ENCODE measurements at regions not wholly inside any gene's neighbourhood (a gene's known extent, or its start where the extent isn't known, plus 50 kb on each side); places are given as distances from the start of the nearest gene placed in this dataset.

- Histone ChIP-seq H3K36me3 (ENCODE audit: insufficient read depth, low read length) (no peaks in the 10 kb centered on the region), H3K9ac (ENCODE audit: low read depth, low read length) (no peak overlapping the region), H3K4me2 (ENCODE audit: insufficient read depth, low read length) (no peak overlapping the region), H3K4me1 (ENCODE audit: insufficient read depth, low read length) (peaks cover 20% of the 10 kb centered on the region), H3K27me3 (ENCODE audit: insufficient read depth, low read length, poor library complexity) (no peaks in the 10 kb centered on the region), H2AFZ (ENCODE audit: low read depth, low read length) (no peak overlapping the region), H3K79me2 (ENCODE audit: insufficient read depth, low read length) (no peaks in the 10 kb centered on the region), H3K27ac (ENCODE audit: low read length) (no peak overlapping the region), H3K4me3 (ENCODE audit: low read depth in 1 of 2, low read length in 2 of 2) (no peak overlapping the region), H4K20me1 (ENCODE audit: insufficient read depth, low read length) (no peaks in the 10 kb centered on the region), H3K9me3 (ENCODE audit: insufficient read depth, low read length, severe bottlenecking) (no peaks in the 10 kb centered on the region)
- ATAC-seq (ENCODE audit: insufficient read depth, low read depth) (no peak), DNase-seq (no peak)
- TF ChIP-seq EZH2 (IDR thresholded peaks at IDR 0.05; ENCODE audit: borderline replicate concordance, low read depth, low read length, severe bottlenecking): no peak
- TF ChIP-seq CTCF (IDR thresholded peaks at IDR 0.05; ENCODE audit: borderline replicate concordance, extremely low read depth, low read length, poor library complexity, severe bottlenecking): no peak
Measured at GRCh38 chr12:92046557-92047392, 98.9 kb downstream of the BTG1 start.

GRCh38 chr12:92045852-92046251 is 99.8 kb downstream of the BTG1 start:
- H3K9ac ChIP-seq (ENCODE audit: low read depth, low read length): no peak overlapping the region
- no peak overlapping the region for H3K4me2 ChIP-seq (ENCODE audit: insufficient read depth, low read length)
- no peak for ATAC-seq (ENCODE audit: insufficient read depth, low read depth)
- H4K20me1 ChIP-seq (ENCODE audit: insufficient read depth, low read length): no peaks in the 10 kb centered on the region
- H3K79me2 ChIP-seq (ENCODE audit: insufficient read depth, low read length): no peaks in the 10 kb centered on the region
- TF ChIP-seq EZH2 (IDR thresholded peaks at IDR 0.05; ENCODE audit: borderline replicate concordance, low read depth, low read length, severe bottlenecking) (no peak), CTCF (IDR thresholded peaks at IDR 0.05; ENCODE audit: borderline replicate concordance, extremely low read depth, low read length, poor library complexity, severe bottlenecking) (no peak)
- H2AFZ ChIP-seq (ENCODE audit: low read depth, low read length): no peak overlapping the region
- no peaks in the 10 kb centered on the region for H3K27me3 ChIP-seq (ENCODE audit: insufficient read depth, low read length, poor library complexity)
- no peaks in the 10 kb centered on the region for H3K36me3 ChIP-seq (ENCODE audit: insufficient read depth, low read length)
- H3K9me3 ChIP-seq (ENCODE audit: insufficient read depth, low read length, severe bottlenecking): no peaks in the 10 kb centered on the region
- no peak for DNase-seq
- no peak overlapping the region for H3K4me3 ChIP-seq (ENCODE audit: low read depth in 1 of 2, low read length in 2 of 2)
- peaks cover 29% of the 10 kb centered on the region for H3K4me1 ChIP-seq (ENCODE audit: insufficient read depth, low read length)
- no peak overlapping the region for H3K27ac ChIP-seq (ENCODE audit: low read length)

GRCh38 chr12:92044435-92044834 is 101.2 kb downstream of the BTG1 start:
- peak; percentile 61 for ATAC-seq (ENCODE audit: insufficient read depth, low read depth)
- Histone ChIP-seq H3K4me3 (ENCODE audit: low read depth in 1 of 2, low read length in 2 of 2) (no peak overlapping the region), H3K9ac (ENCODE audit: low read depth, low read length) (no peak overlapping the region), H3K27me3 (ENCODE audit: insufficient read depth, low read length, poor library complexity) (no peaks in the 10 kb centered on the region), H3K27ac (ENCODE audit: low read length) (peak overlapping the region; percentile 57; the same call in 1 of the 2 replicates), H3K36me3 (ENCODE audit: insufficient read depth, low read length) (no peaks in the 10 kb centered on the region), H2AFZ (ENCODE audit: low read depth, low read length) (no peak overlapping the region), H3K9me3 (ENCODE audit: insufficient read depth, low read length, severe bottlenecking) (no peaks in the 10 kb centered on the region), H3K4me2 (ENCODE audit: insufficient read depth, low read length) (no peak overlapping the region), H4K20me1 (ENCODE audit: insufficient read depth, low read length) (no peaks in the 10 kb centered on the region), H3K79me2 (ENCODE audit: insufficient read depth, low read length) (no peaks in the 10 kb centered on the region), H3K4me1 (ENCODE audit: insufficient read depth, low read length) (peaks cover 31% of the 10 kb centered on the region)
- no peak for TF ChIP-seq EZH2 (IDR thresholded peaks at IDR 0.05; ENCODE audit: borderline replicate concordance, low read depth, low read length, severe bottlenecking)
- TF ChIP-seq CTCF (IDR thresholded peaks at IDR 0.05; ENCODE audit: borderline replicate concordance, extremely low read depth, low read length, poor library complexity, severe bottlenecking): no peak
- DNase-seq: no peak
